GM23338 (cell line): ENCODE measurements at regions not wholly inside any gene's neighbourhood (a gene's known extent, or its start where the extent isn't known, plus 50 kb on each side); places are given as distances from the start of the nearest gene placed in this dataset.

Experiments used
- ATAC-seq: fragments of 200-7000 bp; cut with Tn5 transposase; 3 replicates; pipeline ENCODE4 v1.9.1; 2020
- DNase-seq: peaks from one replicate; pipeline ENCODE4 v3.0.0-alpha.2; 2015; ENCODE audit warnings: low spot score
- H2AFZ ChIP-seq: fragments of 200-600 bp; sonication (generic); 2 replicates; pipeline ENCODE4 v1.8.0; 2016; ENCODE audit warnings: antibody characterized with exemption, mild to moderate bottlenecking, moderate library complexity
- H3F3A ChIP-seq: fragments of 200-600 bp; sonication (generic); replicated peaks from 2 replicates; pipeline ENCODE4 v1.8.0; 2017; ENCODE audit warnings: antibody characterized with exemption, mixed run types, low read depth
- H3K27ac ChIP-seq: fragments of 200-600 bp; sonication (generic); 2 replicates; pipeline ENCODE4 v1.6.1; 2016; ENCODE audit warnings: low read depth
- H3K27me3 ChIP-seq: fragments of 200-600 bp; sonication (generic); 2 replicates; pipeline ENCODE4 v1.8.0; 2016; ENCODE audit warnings: mild to moderate bottlenecking, mixed run types, moderate library complexity; ENCODE audit not compliant: insufficient read depth
- H3K36me3 ChIP-seq: fragments of 200-600 bp; sonication (generic); 2 replicates; pipeline ENCODE4 v1.8.0; 2016; ENCODE audit warnings: mild to moderate bottlenecking; ENCODE audit not compliant: insufficient read depth
- H3K4me1 ChIP-seq: fragments of 200-600 bp; sonication (generic); 2 replicates; pipeline ENCODE4 v1.8.0; 2016; ENCODE audit warnings: mild to moderate bottlenecking, moderate library complexity; ENCODE audit not compliant: insufficient read depth
- H3K4me2 ChIP-seq: fragments of 200-600 bp; sonication (generic); 2 replicates; pipeline ENCODE4 v1.7.1; 2017; ENCODE audit warnings: mixed run types
- H3K4me3 ChIP-seq: fragments of 200-600 bp; sonication (generic); 2 replicates; pipeline ENCODE4 v1.6.1; 2016; ENCODE audit warnings: mixed run types
- H3K79me2 ChIP-seq: fragments of 200-600 bp; sonication (generic); replicated peaks from 2 replicates; pipeline ENCODE4 v1.8.0; 2017; ENCODE audit warnings: mild to moderate bottlenecking; ENCODE audit not compliant: insufficient read depth
- H3K9me2 ChIP-seq: fragments of 200-600 bp; sonication (generic); 2 replicates; pipeline ENCODE4 v1.8.0; 2017; ENCODE audit not compliant: insufficient read depth
- H4K20me1 ChIP-seq: fragments of 200-600 bp; sonication (generic); replicated peaks from 2 replicates; pipeline ENCODE4 v1.8.0; 2017; ENCODE audit warnings: mild to moderate bottlenecking; ENCODE audit not compliant: insufficient read depth
- H3K27ac Mint-ChIP-seq: 2 replicates; pipeline ENCODE4 v1.8.0; 2020; ENCODE audit warnings: inconsistent platforms, mild to moderate bottlenecking, moderate library complexity, mixed read lengths
- H3K27me3 Mint-ChIP-seq: 3 replicates; pipeline ENCODE4 v1.8.0; 2022; ENCODE audit warnings: low read depth, mild to moderate bottlenecking, moderate library complexity, mixed read lengths, inconsistent platforms; ENCODE audit not compliant: insufficient read depth, poor library complexity
- H3K36me3 Mint-ChIP-seq: 3 replicates; pipeline ENCODE4 v1.8.0; 2021; ENCODE audit warnings: low read depth, mild to moderate bottlenecking, inconsistent platforms, moderate library complexity, mixed read lengths
- H3K4me1 Mint-ChIP-seq: 3 replicates; pipeline ENCODE4 v1.8.0; 2020; ENCODE audit warnings: mild to moderate bottlenecking, inconsistent platforms, mixed read lengths
- H3K4me3 Mint-ChIP-seq: 3 replicates; pipeline ENCODE4 v1.8.0; 2021; ENCODE audit warnings: moderate library complexity, mild to moderate bottlenecking, inconsistent platforms, mixed read lengths
- H3K9me3 Mint-ChIP-seq: 3 replicates; pipeline ENCODE4 v1.8.0; 2020; ENCODE audit warnings: moderate library complexity, mild to moderate bottlenecking, inconsistent platforms, mixed read lengths
- CREB1 ChIP-seq: fragments of 250-450 bp; sonication (Bioruptor Pico); IDR thresholded peaks from 2 replicates; pipeline ENCODE4 v1.5.0; 2020; ENCODE audit warnings: low read depth, mild to moderate bottlenecking, moderate library complexity
- EZH2 ChIP-seq: fragments of 200-600 bp; sonication (generic); IDR thresholded peaks from one replicate; pipeline ENCODE4 v1.8.0; 2017; ENCODE audit warnings: antibody characterized with exemption, mild to moderate bottlenecking, low read depth; ENCODE audit not compliant: unreplicated experiment
- EZH2phosphoT487 ChIP-seq: fragments of 200-600 bp; sonication (generic); IDR thresholded peaks from one replicate; pipeline ENCODE4 v1.8.1; 2018; ENCODE audit warnings: antibody characterized with exemption; ENCODE audit not compliant: unreplicated experiment
- JUNB ChIP-seq: IDR thresholded peaks from one replicate; pipeline ENCODE4 v1.6.1; 2016; ENCODE audit warnings: antibody characterized with exemption; ENCODE audit not compliant: unreplicated experiment
- NANOG ChIP-seq: IDR thresholded peaks from 2 replicates; pipeline ENCODE4 v1.6.1; 2016; ENCODE audit warnings: antibody characterized with exemption, borderline replicate concordance
- POLR2AphosphoS5 ChIP-seq: IDR thresholded peaks from 2 replicates; pipeline ENCODE4 v1.6.1; 2016; ENCODE audit warnings: antibody characterized with exemption, low read depth
- STAT1 ChIP-seq: IDR thresholded peaks from one replicate; pipeline ENCODE4 v1.6.1; 2016; ENCODE audit warnings: antibody characterized with exemption; ENCODE audit not compliant: unreplicated experiment
- ZNF114 ChIP-seq: fragments of 250-450 bp; sonication (Bioruptor Pico); IDR thresholded peaks from 2 replicates; pipeline ENCODE4 v1.5.0; 2020; ENCODE audit warnings: mild to moderate bottlenecking, moderate library complexity
- ZNF331 ChIP-seq: fragments of 250-450 bp; sonication (Bioruptor Pico); IDR thresholded peaks from 2 replicates; pipeline ENCODE4 v1.5.0; 2020; ENCODE audit warnings: low read depth, mild to moderate bottlenecking, moderate library complexity
- TF ChIP-seq, protein P1 (sequence below), 2 experiments: fragments of 200-600 bp in 1 of 2; sonication (generic) in 1 of 2; conservative IDR thresholded peaks; 2 replicates each; pipeline versions ENCODE4 v1.5.1 to v1.6.1; 2016 to 2017; ENCODE audit warnings: antibody characterized with exemption in 2 of 2, low read depth in 2 of 2, mild to moderate bottlenecking in 2 of 2, moderate library complexity in 1 of 2
- TF ChIP-seq, protein P2 (sequence below): IDR thresholded peaks from one replicate; pipeline ENCODE4 v1.6.1; 2018; ENCODE audit warnings: antibody characterized with exemption; ENCODE audit not compliant: unreplicated experiment
- TF ChIP-seq, protein P3 (sequence below): IDR thresholded peaks from 2 replicates; pipeline ENCODE4 v1.6.1; 2016; ENCODE audit warnings: antibody characterized with exemption
- TF ChIP-seq, protein P4 (sequence below): fragments of 250-450 bp; sonication (Bioruptor Pico); IDR thresholded peaks from 2 replicates; pipeline ENCODE4 v1.5.0; 2020; ENCODE audit warnings: mild to moderate bottlenecking, moderate library complexity

DNA sequence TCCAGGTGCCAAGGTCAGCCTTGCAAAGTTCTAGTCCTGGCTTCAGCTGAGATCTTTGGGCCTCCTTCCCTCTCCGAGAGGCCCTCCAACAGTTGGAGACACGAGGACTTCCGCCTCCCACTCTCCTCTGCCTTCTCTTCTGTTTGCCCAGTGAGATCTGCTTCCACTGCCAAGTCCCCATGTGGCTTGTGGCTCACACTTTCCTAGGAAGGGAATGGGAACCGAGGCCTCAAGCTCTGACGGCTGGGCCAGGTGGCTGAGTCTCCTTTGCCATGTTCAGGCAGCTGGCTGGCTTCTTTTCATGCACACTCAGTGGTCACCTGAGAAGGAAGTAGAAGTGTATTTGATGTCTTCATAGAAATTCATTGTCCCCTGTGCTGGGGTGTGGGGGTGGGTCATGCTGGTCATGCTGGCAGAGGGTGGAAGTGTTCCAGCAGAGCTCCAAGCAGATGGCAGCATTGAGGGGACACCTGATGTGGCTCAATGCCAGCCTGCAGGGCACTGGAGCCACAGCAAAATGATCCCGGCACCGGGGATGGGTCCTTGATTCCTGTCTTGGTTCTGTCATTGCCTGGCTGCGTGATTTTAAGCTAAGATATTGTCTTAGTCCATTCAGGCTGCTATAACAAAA, 130.4 kb downstream of the ADAMTS15 start:
- H3K36me3 ChIP-seq, result peaks cover 4% of the 10 kb centered on the region; the same call in 1 of the 2 replicates
- peaks cover 12% of the 10 kb centered on the region for H3K4me1 Mint-ChIP-seq
- no peaks in the 10 kb centered on the region for H4K20me1 ChIP-seq
- TF ChIP-seq EZH2phosphoT487, result no peak
- TF ChIP-seq, protein P1, sequence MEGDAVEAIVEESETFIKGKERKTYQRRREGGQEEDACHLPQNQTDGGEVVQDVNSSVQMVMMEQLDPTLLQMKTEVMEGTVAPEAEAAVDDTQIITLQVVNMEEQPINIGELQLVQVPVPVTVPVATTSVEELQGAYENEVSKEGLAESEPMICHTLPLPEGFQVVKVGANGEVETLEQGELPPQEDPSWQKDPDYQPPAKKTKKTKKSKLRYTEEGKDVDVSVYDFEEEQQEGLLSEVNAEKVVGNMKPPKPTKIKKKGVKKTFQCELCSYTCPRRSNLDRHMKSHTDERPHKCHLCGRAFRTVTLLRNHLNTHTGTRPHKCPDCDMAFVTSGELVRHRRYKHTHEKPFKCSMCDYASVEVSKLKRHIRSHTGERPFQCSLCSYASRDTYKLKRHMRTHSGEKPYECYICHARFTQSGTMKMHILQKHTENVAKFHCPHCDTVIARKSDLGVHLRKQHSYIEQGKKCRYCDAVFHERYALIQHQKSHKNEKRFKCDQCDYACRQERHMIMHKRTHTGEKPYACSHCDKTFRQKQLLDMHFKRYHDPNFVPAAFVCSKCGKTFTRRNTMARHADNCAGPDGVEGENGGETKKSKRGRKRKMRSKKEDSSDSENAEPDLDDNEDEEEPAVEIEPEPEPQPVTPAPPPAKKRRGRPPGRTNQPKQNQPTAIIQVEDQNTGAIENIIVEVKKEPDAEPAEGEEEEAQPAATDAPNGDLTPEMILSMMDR (conservative IDR thresholded peaks at IDR 0.05; ENCODE audit: low read depth in 2 of 2), result no peak
- TF ChIP-seq POLR2AphosphoS5, result no peak
- TF ChIP-seq, protein P2, sequence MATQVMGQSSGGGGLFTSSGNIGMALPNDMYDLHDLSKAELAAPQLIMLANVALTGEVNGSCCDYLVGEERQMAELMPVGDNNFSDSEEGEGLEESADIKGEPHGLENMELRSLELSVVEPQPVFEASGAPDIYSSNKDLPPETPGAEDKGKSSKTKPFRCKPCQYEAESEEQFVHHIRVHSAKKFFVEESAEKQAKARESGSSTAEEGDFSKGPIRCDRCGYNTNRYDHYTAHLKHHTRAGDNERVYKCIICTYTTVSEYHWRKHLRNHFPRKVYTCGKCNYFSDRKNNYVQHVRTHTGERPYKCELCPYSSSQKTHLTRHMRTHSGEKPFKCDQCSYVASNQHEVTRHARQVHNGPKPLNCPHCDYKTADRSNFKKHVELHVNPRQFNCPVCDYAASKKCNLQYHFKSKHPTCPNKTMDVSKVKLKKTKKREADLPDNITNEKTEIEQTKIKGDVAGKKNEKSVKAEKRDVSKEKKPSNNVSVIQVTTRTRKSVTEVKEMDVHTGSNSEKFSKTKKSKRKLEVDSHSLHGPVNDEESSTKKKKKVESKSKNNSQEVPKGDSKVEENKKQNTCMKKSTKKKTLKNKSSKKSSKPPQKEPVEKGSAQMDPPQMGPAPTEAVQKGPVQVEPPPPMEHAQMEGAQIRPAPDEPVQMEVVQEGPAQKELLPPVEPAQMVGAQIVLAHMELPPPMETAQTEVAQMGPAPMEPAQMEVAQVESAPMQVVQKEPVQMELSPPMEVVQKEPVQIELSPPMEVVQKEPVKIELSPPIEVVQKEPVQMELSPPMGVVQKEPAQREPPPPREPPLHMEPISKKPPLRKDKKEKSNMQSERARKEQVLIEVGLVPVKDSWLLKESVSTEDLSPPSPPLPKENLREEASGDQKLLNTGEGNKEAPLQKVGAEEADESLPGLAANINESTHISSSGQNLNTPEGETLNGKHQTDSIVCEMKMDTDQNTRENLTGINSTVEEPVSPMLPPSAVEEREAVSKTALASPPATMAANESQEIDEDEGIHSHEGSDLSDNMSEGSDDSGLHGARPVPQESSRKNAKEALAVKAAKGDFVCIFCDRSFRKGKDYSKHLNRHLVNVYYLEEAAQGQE, result no peak
- TF ChIP-seq NANOG, result no peak
- TF ChIP-seq JUNB, result no peak
- TF ChIP-seq, protein P3, sequence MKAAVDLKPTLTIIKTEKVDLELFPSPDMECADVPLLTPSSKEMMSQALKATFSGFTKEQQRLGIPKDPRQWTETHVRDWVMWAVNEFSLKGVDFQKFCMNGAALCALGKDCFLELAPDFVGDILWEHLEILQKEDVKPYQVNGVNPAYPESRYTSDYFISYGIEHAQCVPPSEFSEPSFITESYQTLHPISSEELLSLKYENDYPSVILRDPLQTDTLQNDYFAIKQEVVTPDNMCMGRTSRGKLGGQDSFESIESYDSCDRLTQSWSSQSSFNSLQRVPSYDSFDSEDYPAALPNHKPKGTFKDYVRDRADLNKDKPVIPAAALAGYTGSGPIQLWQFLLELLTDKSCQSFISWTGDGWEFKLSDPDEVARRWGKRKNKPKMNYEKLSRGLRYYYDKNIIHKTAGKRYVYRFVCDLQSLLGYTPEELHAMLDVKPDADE, result no peak
- TF ChIP-seq EZH2, result no peak
- TF ChIP-seq CREB1 (CRISPR knock-in tag), result no peak
- no peak for TF ChIP-seq ZNF331 (CRISPR knock-in tag)
- TF ChIP-seq, protein P4, sequence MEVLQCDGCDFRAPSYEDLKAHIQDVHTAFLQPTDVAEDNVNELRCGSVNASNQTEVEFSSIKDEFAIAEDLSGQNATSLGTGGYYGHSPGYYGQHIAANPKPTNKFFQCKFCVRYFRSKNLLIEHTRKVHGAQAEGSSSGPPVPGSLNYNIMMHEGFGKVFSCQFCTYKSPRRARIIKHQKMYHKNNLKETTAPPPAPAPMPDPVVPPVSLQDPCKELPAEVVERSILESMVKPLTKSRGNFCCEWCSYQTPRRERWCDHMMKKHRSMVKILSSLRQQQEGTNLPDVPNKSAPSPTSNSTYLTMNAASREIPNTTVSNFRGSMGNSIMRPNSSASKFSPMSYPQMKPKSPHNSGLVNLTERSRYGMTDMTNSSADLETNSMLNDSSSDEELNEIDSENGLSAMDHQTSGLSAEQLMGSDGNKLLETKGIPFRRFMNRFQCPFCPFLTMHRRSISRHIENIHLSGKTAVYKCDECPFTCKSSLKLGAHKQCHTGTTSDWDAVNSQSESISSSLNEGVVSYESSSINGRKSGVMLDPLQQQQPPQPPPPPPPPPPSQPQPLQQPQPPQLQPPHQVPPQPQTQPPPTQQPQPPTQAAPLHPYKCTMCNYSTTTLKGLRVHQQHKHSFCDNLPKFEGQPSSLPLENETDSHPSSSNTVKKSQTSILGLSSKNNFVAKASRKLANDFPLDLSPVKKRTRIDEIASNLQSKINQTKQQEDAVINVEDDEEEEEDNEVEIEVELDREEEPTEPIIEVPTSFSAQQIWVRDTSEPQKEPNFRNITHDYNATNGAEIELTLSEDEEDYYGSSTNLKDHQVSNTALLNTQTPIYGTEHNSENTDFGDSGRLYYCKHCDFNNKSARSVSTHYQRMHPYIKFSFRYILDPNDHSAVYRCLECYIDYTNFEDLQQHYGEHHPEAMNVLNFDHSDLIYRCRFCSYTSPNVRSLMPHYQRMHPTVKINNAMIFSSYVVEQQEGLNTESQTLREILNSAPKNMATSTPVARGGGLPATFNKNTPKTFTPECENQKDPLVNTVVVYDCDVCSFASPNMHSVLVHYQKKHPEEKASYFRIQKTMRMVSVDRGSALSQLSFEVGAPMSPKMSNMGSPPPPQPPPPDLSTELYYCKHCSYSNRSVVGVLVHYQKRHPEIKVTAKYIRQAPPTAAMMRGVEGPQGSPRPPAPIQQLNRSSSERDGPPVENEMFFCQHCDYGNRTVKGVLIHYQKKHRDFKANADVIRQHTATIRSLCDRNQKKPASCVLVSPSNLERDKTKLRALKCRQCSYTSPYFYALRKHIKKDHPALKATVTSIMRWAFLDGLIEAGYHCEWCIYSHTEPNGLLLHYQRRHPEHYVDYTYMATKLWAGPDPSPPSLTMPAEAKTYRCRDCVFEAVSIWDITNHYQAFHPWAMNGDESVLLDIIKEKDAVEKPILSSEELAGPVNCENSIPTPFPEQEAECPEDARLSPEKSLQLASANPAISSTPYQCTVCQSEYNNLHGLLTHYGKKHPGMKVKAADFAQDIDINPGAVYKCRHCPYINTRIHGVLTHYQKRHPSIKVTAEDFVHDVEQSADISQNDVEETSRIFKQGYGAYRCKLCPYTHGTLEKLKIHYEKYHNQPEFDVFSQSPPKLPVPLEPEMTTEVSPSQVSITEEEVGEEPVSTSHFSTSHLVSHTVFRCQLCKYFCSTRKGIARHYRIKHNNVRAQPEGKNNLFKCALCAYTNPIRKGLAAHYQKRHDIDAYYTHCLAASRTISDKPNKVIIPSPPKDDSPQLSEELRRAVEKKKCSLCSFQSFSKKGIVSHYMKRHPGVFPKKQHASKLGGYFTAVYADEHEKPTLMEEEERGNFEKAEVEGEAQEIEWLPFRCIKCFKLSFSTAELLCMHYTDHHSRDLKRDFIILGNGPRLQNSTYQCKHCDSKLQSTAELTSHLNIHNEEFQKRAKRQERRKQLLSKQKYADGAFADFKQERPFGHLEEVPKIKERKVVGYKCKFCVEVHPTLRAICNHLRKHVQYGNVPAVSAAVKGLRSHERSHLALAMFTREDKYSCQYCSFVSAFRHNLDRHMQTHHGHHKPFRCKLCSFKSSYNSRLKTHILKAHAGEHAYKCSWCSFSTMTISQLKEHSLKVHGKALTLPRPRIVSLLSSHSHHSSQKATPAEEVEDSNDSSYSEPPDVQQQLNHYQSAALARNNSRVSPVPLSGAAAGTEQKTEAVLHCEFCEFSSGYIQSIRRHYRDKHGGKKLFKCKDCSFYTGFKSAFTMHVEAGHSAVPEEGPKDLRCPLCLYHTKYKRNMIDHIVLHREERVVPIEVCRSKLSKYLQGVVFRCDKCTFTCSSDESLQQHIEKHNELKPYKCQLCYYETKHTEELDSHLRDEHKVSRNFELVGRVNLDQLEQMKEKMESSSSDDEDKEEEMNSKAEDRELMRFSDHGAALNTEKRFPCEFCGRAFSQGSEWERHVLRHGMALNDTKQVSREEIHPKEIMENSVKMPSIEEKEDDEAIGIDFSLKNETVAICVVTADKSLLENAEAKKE (CRISPR knock-in tag), result no peak
- TF ChIP-seq STAT1, result no peak
- TF ChIP-seq ZNF114 (CRISPR knock-in tag), result no peak
- no peak overlapping the region for H3K4me3 ChIP-seq
- H2AFZ ChIP-seq, result no peak overlapping the region
- H3K4me1 ChIP-seq, result peaks cover 9% of the 10 kb centered on the region
- H3K27me3 Mint-ChIP-seq, result peaks cover 4% of the 10 kb centered on the region
- no peaks in the 10 kb centered on the region for H3K79me2 ChIP-seq
- no peak overlapping the region for H3K27ac ChIP-seq
- no peaks in the 10 kb centered on the region for H3K27me3 ChIP-seq
- H3K4me2 ChIP-seq, result no peak overlapping the region
- H3K36me3 Mint-ChIP-seq, result no peaks in the 10 kb centered on the region
- DNase-seq (no peak), ATAC-seq (no peak)
- no peaks in the 10 kb centered on the region for H3K9me3 Mint-ChIP-seq
- H3K27ac Mint-ChIP-seq, result no peak overlapping the region
- H3K4me3 Mint-ChIP-seq, result no peak overlapping the region
- peaks cover 33% of the 10 kb centered on the region; the same call in 1 of the 2 replicates for H3K9me2 ChIP-seq
- H3F3A ChIP-seq, result no peaks in the 10 kb centered on the region
